Spleen (tissue), 7 donors: ENCODE measurements at regions not wholly inside any gene's neighbourhood (a gene's known extent, or its start where the extent isn't known, plus 50 kb on each side); places are given as distances from the start of the nearest gene placed in this dataset.

Source experiments
- CTCF ChIP-seq, 11 experiments: fragments of 200-600 bp in 7 of 11; fragments of 450-650 bp in 4 of 11; sonication (generic) in 4 of 11; IDR thresholded peaks in 8 of 11; conservative IDR thresholded peaks in 3 of 11; 1 replicate in 7 of 11; 2 replicates in 4 of 11; pipeline versions ENCODE4 v1.4.0 to v1.8.0; 2016 to 2021; ENCODE audit warnings: antibody characterized with exemption in 11 of 11, inconsistent platforms in 4 of 11, mild to moderate bottlenecking in 1 of 11
- POLR2A ChIP-seq, 3 donors: fragments of 450-650 bp; IDR thresholded peaks; one replicate each; pipeline ENCODE4 v1.5.1; 2017; ENCODE audit warnings: antibody characterized with exemption in 3 of 3, mild to moderate bottlenecking in 1 of 3
- POLR2AphosphoS5 ChIP-seq, 3 donors: sonication (generic); formaldehyde crosslinking; IDR thresholded peaks; one replicate each; pipeline ENCODE4 v1.5.1; 2017; ENCODE audit warnings: antibody characterized with exemption in 3 of 3
- donor health status: DM: no; HTN: no; CAD: no; lungs with moderate emphysema.
- donor health status: DM: no; HTN: no; CAD: no.
- donor health status: DM: no; HTN: no; CAD: no.

DNA sequence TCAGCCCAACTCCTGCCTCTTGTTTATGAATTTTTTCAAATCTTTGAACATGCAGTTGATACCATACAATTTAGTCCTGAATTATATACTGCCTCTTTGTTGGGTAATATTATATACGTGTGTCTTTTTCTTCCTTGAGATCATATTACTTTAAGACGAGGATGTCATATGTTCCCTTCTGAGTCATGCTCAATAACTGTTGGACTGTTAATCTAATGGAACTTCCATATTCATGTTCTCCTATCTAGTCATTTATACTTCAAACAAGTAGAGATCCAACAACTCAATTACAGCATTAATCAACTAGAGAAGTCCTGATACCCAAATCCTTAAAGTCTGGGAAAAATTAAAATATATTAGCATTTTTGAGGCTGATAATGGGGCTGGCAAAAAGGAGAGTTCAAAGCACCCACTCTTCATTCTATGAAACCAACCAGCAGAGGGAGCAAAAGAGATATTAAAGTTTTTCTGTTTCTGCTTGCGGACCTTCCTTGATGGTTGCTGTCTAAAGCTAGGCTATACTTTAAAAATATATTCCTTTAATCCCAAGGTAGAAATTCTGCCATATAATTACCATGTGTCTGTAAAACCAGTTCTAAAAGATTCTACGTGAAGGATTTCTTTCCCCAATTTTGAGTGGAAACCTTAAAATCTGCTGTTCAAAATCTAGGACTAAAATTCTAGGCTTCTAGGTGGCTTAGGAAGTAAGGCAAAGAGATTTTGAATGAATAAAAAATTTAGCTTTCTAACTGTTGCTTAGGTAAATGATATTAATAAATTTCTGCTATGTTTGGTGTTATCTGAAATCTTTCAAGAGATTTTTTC lies 498.9 kb downstream of the BCKDHB start:
- TF ChIP-seq CTCF (IDR thresholded peaks at IDR 0.05 in 8 of 11, conservative IDR thresholded peaks at IDR 0.05 in 3 of 11) (peak in 9 of 11 experiments; percentile 25 to 68 (median 39)), POLR2A (IDR thresholded peaks at IDR 0.05) (no peak), POLR2AphosphoS5 (IDR thresholded peaks at IDR 0.05) (no peak)
